GM12878 (cell line): ENCODE measurements at regions not wholly inside any gene's neighbourhood (a gene's known extent, or its start where the extent isn't known, plus 50 kb on each side); places are given as distances from the start of the nearest gene placed in this dataset.

Source experiments
- ATF7 ChIP-seq: fragments of 450-650 bp; IDR thresholded peaks from 2 replicates; pipeline ENCODE4 v1.6.1; 2016; ENCODE audit warnings: low read depth, mild to moderate bottlenecking
- BCL11A ChIP-seq: IDR thresholded peaks from 2 replicates; pipeline ENCODE4 v1.6.1; 2011; ENCODE audit warnings: low read depth, low read length
- CEBPZ ChIP-seq: fragments of 150-350 bp; IDR thresholded peaks from 2 replicates; pipeline ENCODE4 v1.6.1; 2016; ENCODE audit warnings: low read depth, low read length
- HCFC1 ChIP-seq: fragments of 150-350 bp; IDR thresholded peaks from 2 replicates; pipeline ENCODE4 v1.6.1; 2014; ENCODE audit warnings: low read length
- NR2C2 ChIP-seq: IDR thresholded peaks from 2 replicates; pipeline ENCODE4 v1.6.1; 2011; ENCODE audit warnings: borderline replicate concordance, low read depth; ENCODE audit not compliant: control insufficient read depth, insufficient read length
- SIN3A ChIP-seq: IDR thresholded peaks from 2 replicates; pipeline ENCODE4 v1.6.1; 2012; ENCODE audit warnings: low read depth, low read length, improper control_type of control experiment
- SKIL ChIP-seq: fragments of 450-650 bp; IDR thresholded peaks from 2 replicates; pipeline ENCODE4 v1.6.1; 2017; ENCODE audit warnings: mild to moderate bottlenecking, low read depth, inconsistent platforms; ENCODE audit not compliant: poor library complexity, severe bottlenecking
- STAT1 ChIP-seq: fragments of 450-650 bp; conservative IDR thresholded peaks from 2 replicates; pipeline ENCODE4 v1.6.1; 2014; ENCODE audit warnings: antibody characterized with exemption, mild to moderate bottlenecking
- ZNF24 ChIP-seq: fragments of 450-650 bp; IDR thresholded peaks from 2 replicates; pipeline ENCODE4 v1.6.1; 2017; ENCODE audit warnings: antibody characterized with exemption, mild to moderate bottlenecking
- ZNF687 ChIP-seq: fragments of 450-650 bp; IDR thresholded peaks from 2 replicates; pipeline ENCODE4 v1.6.1; 2017; ENCODE audit warnings: mild to moderate bottlenecking, moderate library complexity
- TF ChIP-seq, protein P1 (sequence below): IDR thresholded peaks from 2 replicates; pipeline ENCODE4 v1.6.1; 2012; ENCODE audit warnings: improper control_type of control experiment, low read depth, low read length; ENCODE audit not compliant: insufficient replicate concordance

DNA sequence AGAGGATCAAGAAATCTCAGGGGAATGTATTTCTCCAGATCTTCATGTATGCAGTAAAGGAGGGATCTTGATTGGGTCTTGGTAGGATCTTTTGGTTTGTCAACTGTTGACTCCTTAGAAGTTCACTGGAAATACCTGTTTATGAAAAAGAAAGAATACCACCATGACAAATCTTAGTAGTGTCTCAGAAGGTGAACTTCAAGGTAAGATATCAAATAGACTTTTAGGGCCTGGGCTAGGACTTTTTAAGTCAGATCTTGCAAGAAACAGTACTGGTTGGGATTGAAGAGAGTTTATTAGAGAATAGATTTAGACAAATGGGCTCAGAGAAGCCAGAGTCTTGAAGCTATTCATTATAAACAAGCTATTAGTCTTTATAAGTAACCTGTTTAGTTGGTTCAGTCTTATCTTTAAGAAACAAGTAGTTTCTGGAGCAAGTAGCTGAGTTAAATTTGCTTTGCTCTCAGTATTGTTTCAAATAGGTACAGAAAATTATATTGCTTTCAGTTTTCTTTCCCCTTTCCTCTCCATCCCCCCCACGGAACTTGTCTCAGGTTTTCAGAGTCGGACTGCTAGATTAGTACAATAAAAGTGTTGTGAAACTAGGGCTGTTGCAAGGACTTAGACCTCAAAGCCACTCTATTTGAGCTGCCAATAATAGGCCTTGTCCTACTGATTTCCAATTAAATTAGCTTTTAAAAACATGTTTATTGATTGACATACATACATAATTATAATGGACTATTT is 529.1 kb upstream of the CITED2 start (continued):
- no peak for TF ChIP-seq ZNF687
- TF ChIP-seq SIN3A: no peak
- TF ChIP-seq ATF7: no peak
- no peak for TF ChIP-seq CEBPZ
- TF ChIP-seq NR2C2: no peak
- TF ChIP-seq BCL11A: no peak
- no peak for TF ChIP-seq ZNF24
- no peak for TF ChIP-seq STAT1
- TF ChIP-seq, protein P1, sequence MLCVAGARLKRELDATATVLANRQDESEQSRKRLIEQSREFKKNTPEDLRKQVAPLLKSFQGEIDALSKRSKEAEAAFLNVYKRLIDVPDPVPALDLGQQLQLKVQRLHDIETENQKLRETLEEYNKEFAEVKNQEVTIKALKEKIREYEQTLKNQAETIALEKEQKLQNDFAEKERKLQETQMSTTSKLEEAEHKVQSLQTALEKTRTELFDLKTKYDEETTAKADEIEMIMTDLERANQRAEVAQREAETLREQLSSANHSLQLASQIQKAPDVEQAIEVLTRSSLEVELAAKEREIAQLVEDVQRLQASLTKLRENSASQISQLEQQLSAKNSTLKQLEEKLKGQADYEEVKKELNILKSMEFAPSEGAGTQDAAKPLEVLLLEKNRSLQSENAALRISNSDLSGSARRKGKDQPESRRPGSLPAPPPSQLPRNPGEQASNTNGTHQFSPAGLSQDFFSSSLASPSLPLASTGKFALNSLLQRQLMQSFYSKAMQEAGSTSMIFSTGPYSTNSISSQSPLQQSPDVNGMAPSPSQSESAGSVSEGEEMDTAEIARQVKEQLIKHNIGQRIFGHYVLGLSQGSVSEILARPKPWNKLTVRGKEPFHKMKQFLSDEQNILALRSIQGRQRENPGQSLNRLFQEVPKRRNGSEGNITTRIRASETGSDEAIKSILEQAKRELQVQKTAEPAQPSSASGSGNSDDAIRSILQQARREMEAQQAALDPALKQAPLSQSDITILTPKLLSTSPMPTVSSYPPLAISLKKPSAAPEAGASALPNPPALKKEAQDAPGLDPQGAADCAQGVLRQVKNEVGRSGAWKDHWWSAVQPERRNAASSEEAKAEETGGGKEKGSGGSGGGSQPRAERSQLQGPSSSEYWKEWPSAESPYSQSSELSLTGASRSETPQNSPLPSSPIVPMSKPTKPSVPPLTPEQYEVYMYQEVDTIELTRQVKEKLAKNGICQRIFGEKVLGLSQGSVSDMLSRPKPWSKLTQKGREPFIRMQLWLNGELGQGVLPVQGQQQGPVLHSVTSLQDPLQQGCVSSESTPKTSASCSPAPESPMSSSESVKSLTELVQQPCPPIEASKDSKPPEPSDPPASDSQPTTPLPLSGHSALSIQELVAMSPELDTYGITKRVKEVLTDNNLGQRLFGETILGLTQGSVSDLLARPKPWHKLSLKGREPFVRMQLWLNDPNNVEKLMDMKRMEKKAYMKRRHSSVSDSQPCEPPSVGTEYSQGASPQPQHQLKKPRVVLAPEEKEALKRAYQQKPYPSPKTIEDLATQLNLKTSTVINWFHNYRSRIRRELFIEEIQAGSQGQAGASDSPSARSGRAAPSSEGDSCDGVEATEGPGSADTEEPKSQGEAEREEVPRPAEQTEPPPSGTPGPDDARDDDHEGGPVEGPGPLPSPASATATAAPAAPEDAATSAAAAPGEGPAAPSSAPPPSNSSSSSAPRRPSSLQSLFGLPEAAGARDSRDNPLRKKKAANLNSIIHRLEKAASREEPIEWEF: peak; percentile 58
- TF ChIP-seq HCFC1: no peak
- TF ChIP-seq SKIL: peak; percentile 35
